Right lobe of liver (tissue), 6 donors: ENCODE measurements at regions not wholly inside any gene's neighbourhood (a gene's known extent, or its start where the extent isn't known, plus 50 kb on each side); places are given as distances from the start of the nearest gene placed in this dataset.
A peak's percentile ranks its signal among the peaks of the same experiment; 100 is the strongest.

Experiments
- ATAC-seq, 4 donors: fragments of 200-7000 bp; cut with Tn5 transposase; one replicate each; pipeline ENCODE4 v1.9.1; 2020; ENCODE audit warnings: mild to moderate bottlenecking in 4 of 4, moderate library complexity in 4 of 4
- DNase-seq, 3 donors: peaks; one replicate each; pipeline ENCODE4 v3.0.0-alpha.2; 2020
- H3K27ac ChIP-seq, 3 donors: fragments of 200-600 bp; one replicate each; pipeline ENCODE4 v1.8.0; 2022
- H3K27me3 ChIP-seq, 2 donors: fragments of 200-600 bp; one replicate each; pipeline ENCODE4 v1.8.0; 2022
- H3K36me3 ChIP-seq, 4 donors: fragments of 200-600 bp; sonication (generic) in 1 of 4; one replicate each; pipeline versions ENCODE4 v1.5.1 to v1.8.0; 2017 to 2022; ENCODE audit warnings: control low read depth in 1 of 4
- H3K4me1 ChIP-seq, 4 donors: fragments of 200-600 bp; sonication (generic) in 1 of 4; one replicate each; pipeline versions ENCODE4 v1.5.1 to v1.8.0; 2017 to 2022; ENCODE audit warnings: control low read depth in 1 of 4
- H3K4me3 ChIP-seq, 3 donors: fragments of 200-600 bp; one replicate each; pipeline ENCODE4 v1.8.0; 2022
- H3K9me3 ChIP-seq, 4 donors: fragments of 200-600 bp; sonication (generic) in 1 of 4; one replicate each; pipeline versions ENCODE4 v1.5.1 to v1.8.0; 2017 to 2022; ENCODE audit warnings: control low read depth in 1 of 4
- POLR2A ChIP-seq: fragments of 450-650 bp; IDR thresholded peaks from one replicate; pipeline ENCODE4 v1.6.1; 2017; ENCODE audit warnings: antibody characterized with exemption, mild to moderate bottlenecking
- WGBS: methylation state at CpG from one replicate; pipeline ENCODE4 v1.1.6; 2018; ENCODE audit warnings: low coverage, low lambda C conversion rate; ENCODE audit not compliant: insufficient coverage; ENCODE audit errors: missing lambda C conversion rate; 5-methylcytosine and 5-hydroxymethylcytosine counted together
- intact Hi-C, 2 donors: fragments of 100-400 bp; cut with DNase I; formaldehyde crosslinking; loops; one replicate each; pipeline versions ENCODE4 v1.11.2 to v1.14.1; 2022
- TF ChIP-seq, protein P1 (sequence below), 4 donors: fragments of 200-600 bp in 3 of 4; fragments of 450-650 bp in 1 of 4; IDR thresholded peaks; one replicate each; pipeline versions ENCODE4 v1.5.1 to v1.8.0; 2016 to 2022; ENCODE audit warnings: antibody characterized with exemption in 4 of 4, mild to moderate bottlenecking in 2 of 4
- donor health status: DM: no; HTN: yes; CAD: no.
- donor health status: DM: no; HTN: no; CAD: no.
- donor health status: DM: no; HTN: no; CAD: no.
- donor health status: DM: no; HTN: yes; CAD: no.
- donor health status: DM: no; HTN: yes; CAD: no.

DNA sequence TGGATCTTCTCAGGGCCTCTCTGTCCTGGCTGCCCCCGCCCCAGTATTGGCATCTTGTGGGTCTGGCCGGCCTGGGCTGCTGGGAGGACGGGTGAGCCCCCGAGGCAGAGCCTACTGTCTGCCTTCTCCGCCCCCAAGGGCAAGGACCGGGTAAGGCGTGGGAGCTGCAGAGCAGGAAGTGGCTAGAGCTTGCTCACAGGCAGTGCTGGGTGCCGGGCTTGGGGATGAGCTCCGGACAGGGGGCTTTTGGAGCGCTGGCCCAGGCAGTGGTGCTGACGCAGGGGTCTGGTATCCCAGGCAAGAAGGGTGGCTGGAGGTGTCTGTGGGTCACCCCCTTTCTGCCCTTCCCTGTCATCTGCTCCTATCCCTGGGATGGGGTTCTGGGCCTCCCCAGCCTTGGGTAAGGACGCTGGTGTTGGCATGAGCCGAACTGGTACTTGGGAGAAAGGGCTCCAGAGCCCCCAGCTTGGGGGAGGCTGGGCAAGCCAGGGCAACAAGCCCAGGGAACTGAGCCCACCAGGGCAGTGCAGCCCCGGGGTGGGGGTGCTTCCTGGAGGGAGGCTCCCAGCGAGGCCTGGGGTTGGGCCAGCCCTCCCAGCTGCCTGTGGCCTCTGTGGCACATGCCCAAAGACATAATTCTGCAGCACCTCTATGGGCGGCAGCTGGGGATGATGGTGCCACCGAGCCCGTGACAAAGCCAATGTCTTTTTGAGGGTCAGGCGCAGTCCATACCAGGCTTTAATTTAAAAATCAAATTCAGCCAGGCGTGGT lies 126.3 kb downstream of the KIF26A start:
- Histone ChIP-seq H3K27me3 (no peaks in the 10 kb centered on the region), H3K36me3 (no peaks in the 10 kb centered on the region), H3K9me3 (no peaks in the 10 kb centered on the region), H3K27ac (no peak overlapping the region), H3K4me3 (no peak overlapping the region), H3K4me1 (no peaks in the 10 kb centered on the region)
- peak; percentile 9 to 54 (median 35) for DNase-seq
- no peak for TF ChIP-seq POLR2A
- TF ChIP-seq, protein P1, sequence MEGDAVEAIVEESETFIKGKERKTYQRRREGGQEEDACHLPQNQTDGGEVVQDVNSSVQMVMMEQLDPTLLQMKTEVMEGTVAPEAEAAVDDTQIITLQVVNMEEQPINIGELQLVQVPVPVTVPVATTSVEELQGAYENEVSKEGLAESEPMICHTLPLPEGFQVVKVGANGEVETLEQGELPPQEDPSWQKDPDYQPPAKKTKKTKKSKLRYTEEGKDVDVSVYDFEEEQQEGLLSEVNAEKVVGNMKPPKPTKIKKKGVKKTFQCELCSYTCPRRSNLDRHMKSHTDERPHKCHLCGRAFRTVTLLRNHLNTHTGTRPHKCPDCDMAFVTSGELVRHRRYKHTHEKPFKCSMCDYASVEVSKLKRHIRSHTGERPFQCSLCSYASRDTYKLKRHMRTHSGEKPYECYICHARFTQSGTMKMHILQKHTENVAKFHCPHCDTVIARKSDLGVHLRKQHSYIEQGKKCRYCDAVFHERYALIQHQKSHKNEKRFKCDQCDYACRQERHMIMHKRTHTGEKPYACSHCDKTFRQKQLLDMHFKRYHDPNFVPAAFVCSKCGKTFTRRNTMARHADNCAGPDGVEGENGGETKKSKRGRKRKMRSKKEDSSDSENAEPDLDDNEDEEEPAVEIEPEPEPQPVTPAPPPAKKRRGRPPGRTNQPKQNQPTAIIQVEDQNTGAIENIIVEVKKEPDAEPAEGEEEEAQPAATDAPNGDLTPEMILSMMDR (IDR thresholded peaks at IDR 0.05), result no peak
- intact Hi-C loops, result no loop called here
- 63% methylated on average over 8 of the region's 20 CpGs for WGBS
- ATAC-seq, result no peak

DNA sequence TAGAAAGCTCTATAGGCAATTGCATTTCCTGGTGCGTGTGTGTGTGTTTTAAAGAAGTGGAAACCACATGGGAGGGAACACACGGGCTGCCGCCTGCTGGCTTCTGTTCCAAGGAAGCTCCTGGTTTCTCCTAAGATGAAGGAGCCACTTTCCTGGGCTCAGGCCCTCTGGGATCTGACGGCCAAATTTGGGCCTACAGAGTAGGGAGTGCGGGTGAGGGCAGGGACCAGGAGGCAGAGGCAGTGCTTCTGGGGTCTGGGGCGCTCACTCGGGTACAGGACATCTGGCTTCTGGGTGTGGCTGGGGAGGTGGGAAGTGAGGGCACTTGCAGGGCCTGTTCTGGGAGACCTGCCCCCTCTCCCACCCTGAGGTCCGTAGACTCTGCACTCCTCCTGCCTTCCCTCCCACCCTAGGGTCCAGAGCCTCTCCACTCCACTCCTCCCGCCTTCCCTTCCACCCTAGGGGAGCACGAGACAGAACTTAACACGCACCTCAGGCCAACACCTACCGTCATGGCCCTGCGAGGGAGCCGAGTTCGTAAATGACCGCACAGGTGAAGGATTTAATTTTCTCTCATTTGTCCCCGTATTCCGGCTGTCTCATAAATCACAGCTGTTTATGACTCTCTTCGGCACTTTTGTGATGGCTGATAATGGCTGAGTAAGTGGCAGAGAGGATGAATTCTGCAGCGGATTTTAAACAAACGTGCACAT lies 127.7 kb downstream of the KIF26A start:
- Histone ChIP-seq H3K4me3 (no peak overlapping the region), H3K27me3 (no peaks in the 10 kb centered on the region), H3K9me3 (no peaks in the 10 kb centered on the region), H3K4me1 (no peaks in the 10 kb centered on the region), H3K27ac (no peak overlapping the region), H3K36me3 (no peaks in the 10 kb centered on the region)
- WGBS, result 67% methylated on average over 6 of the region's 21 CpGs
- DNase-seq (peak in 1 of 3 donors; percentile 5), ATAC-seq (no peak)
- intact Hi-C loops, result no loop called here
- TF ChIP-seq, protein P1 (IDR thresholded peaks at IDR 0.05), result no peak
- TF ChIP-seq POLR2A, result no peak

DNA sequence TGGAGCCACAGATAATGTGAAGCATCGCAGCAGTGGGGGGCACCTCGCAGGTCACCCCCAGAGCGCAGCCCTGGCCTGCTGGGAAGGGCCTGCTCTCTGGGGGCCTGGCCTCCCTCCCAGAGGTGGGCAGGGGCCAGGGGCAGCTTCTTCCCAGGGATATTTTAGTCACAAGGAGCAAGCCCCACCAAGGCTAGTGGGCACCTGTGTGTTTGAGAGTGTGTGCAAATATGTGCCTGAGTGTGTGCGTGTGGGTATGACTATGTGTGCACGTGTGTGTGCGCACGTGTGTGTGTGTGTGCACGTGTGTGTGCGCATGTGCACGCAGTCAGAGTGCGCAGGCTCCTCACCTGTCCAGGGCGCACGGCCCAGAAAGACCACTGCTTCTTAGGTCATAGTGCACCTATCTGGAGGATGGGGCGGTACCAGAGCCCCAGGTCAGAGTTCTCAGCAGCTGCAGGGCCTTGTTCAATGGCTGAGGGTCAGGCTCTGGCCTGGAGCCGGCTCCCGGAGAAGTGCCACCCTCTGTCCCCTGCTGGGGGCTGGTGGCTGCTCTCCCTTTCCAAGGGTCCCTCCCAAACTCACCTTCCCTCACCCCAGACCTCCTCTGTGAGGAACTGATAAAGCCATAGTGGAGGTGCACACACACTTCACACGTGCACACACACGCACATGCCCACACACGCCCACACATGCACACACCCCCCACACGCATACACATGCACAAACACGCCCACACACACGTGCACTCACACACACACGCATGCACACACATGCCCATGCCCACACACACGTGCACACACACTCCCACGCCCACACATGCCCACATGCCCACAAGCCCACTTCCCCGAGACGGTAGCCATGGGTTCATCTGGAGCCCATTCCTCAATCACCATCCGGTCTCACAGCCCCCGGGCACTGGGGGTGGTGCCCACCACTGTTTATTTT lies 128.5 kb downstream of the KIF26A start:
- no peak for ATAC-seq
- no peak for TF ChIP-seq POLR2A
- TF ChIP-seq, protein P1 (IDR thresholded peaks at IDR 0.05), result no peak
- no peak overlapping the region for H3K27ac ChIP-seq
- H3K27me3 ChIP-seq, result no peaks in the 10 kb centered on the region
- DNase-seq, result peak; percentile 13 to 47 (median 30)
- H3K9me3 ChIP-seq, result no peaks in the 10 kb centered on the region
- intact Hi-C loops, result no loop called here
- WGBS, result 79% methylated on average over 11 of the region's 29 CpGs
- H3K4me3 ChIP-seq, result no peak overlapping the region
- H3K4me1 ChIP-seq, result no peaks in the 10 kb centered on the region
- H3K36me3 ChIP-seq, result no peaks in the 10 kb centered on the region

DNA sequence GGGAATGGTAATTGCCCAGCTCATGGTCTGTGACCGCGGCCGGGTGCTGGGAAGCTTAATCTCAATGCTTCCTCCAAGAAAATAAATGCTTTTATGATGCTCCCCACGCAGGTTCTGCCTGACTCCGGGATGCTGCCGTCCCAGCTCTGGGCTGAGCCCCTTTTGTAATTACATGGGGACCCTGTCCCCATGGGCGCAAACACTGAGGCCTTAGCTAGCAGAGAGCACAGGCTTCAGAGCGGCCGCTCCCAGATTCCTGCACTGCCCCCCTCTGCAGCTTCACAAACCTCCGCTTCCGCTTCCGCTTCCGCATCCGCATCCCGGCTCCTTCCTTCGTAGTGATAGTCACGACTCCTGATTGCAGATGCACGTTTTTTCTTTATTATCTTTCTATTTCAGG lies 129.5 kb downstream of the KIF26A start:
- WGBS, result 40% methylated on average over 8 of the region's 18 CpGs
- peak; percentile 26 to 63 (median 40) for ATAC-seq

More for the DNA sequence above, 129.5 kb downstream of the KIF26A start:
- Histone ChIP-seq H3K36me3 (no peaks in the 10 kb centered on the region), H3K9me3 (no peaks in the 10 kb centered on the region), H3K4me3 (no peak overlapping the region), H3K27ac (no peak overlapping the region), H3K27me3 (no peaks in the 10 kb centered on the region), H3K4me1 (no peaks in the 10 kb centered on the region)
- TF ChIP-seq POLR2A, result no peak
- TF ChIP-seq, protein P1 (IDR thresholded peaks at IDR 0.05), result no peak
- intact Hi-C loops, result no loop called here
- DNase-seq, result peak in 2 of 3 donors; percentile 21 to 44
